Activated CD4-positive, alpha-beta T cell treated with anti-CD3 and anti-CD28 coated beads, Interleukin-2, Interleukin-6, amounts not matched to agents 100 ng/mL and 50 ng/mL, durations not matched to agents 16 hours and 8 hours (primary cell): ENCODE measurements at regions not wholly inside any gene's neighbourhood (a gene's known extent, or its start where the extent isn't known, plus 50 kb on each side); places are given as distances from the start of the nearest gene placed in this dataset.

Experiments
- DNase-seq: peaks from one replicate; pipeline ENCODE4 v3.0.0-alpha.2; 2020

- DNase-seq, result no peak
These were observed 205.0 kb upstream of the KRR1 start for GRCh38 chr12:75716291-75717025.

GRCh38 chr12:75715682-75716081 lies 204.3 kb upstream of the KRR1 start:
- no peak for DNase-seq

- no peak for DNase-seq
These were observed 203.9 kb upstream of the KRR1 start for GRCh38 chr12:75715323-75715644.

GRCh38 chr12:75714462-75715322 lies 203.3 kb upstream of the KRR1 start:
- no peak for DNase-seq

GRCh38 chr12:75713434-75713833 lies 202.0 kb upstream of the KRR1 start:
- peak; percentile 35 for DNase-seq

GRCh38 chr12:75712223-75712622 lies 200.8 kb upstream of the KRR1 start:
- DNase-seq, result peak; percentile 19

GRCh38 chr12:75711271-75711670 lies 199.9 kb upstream of the KRR1 start:
- DNase-seq, result no peak

GRCh38 chr12:75710361-75711069 lies 199.1 kb upstream of the KRR1 start:
- DNase-seq, result no peak

GRCh38 chr12:75709503-75709902 lies 198.1 kb upstream of the KRR1 start:
- DNase-seq, result no peak

- no peak for DNase-seq
These were observed 197.4 kb upstream of the KRR1 start for GRCh38 chr12:75708802-75709201.

- DNase-seq, result no peak
These were observed 196.6 kb upstream of the KRR1 start for GRCh38 chr12:75707983-75708382.

GRCh38 chr12:75706786-75707605 lies 195.6 kb upstream of the KRR1 start:
- no peak for DNase-seq

- no peak for DNase-seq
These were observed 194.6 kb upstream of the KRR1 start for GRCh38 chr12:75705749-75706711.

- no peak for DNase-seq
These were observed 193.3 kb upstream of the KRR1 start for GRCh38 chr12:75704664-75705063.

GRCh38 chr12:75704208-75704607 lies 192.8 kb upstream of the KRR1 start:
- DNase-seq, result no peak

GRCh38 chr12:75703131-75703530 lies 191.7 kb upstream of the KRR1 start:
- DNase-seq, result no peak

GRCh38 chr12:75702477-75703093 lies 191.2 kb upstream of the KRR1 start:
- DNase-seq, result no peak

- DNase-seq, result no peak
These were observed 190.4 kb upstream of the KRR1 start for GRCh38 chr12:75701859-75702258.

- no peak for DNase-seq
These were observed 188.5 kb upstream of the KRR1 start for GRCh38 chr12:75699728-75700496.

GRCh38 chr12:75699251-75699650 lies 187.8 kb upstream of the KRR1 start:
- DNase-seq, result no peak
